NOMO-1 treated with dmso at 0.1 percent for 144 hours (cell line): ENCODE measurements at regions not wholly inside any gene's neighbourhood (a gene's known extent, or its start where the extent isn't known, plus 50 kb on each side); places are given as distances from the start of the nearest gene placed in this dataset.

ENCODE experiments used
- DNase-seq: peaks from one replicate; lab custom pipeline; 2025; ENCODE audit not compliant: unreplicated experiment; lab: John Stamatoyannopoulos, UW

DNA sequence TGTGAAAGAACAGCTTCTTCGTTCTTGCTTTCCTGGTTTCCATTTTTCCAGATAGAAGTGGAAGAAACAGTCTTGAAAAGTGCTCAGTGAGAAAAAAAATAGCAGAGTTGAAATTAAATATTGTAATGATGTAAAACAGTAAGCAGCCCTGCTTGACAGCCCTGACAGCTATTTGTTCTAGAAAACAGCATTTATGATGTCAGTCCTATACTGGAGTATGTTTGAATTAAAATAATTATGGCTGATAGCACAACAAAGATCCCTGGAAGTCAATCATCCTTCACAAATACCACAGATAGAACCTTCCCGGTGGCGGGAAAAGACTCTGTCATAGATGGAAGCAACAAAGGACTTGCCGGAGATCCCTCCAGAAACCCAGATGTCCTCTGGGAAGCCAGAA, 298.0 kb upstream of the TNRC6C start:
- DNase-seq, result no peak

GRCh38 chr17:77662833-77663232, 295.7 kb upstream of the TNRC6C start:
- DNase-seq, result no peak

DNA sequence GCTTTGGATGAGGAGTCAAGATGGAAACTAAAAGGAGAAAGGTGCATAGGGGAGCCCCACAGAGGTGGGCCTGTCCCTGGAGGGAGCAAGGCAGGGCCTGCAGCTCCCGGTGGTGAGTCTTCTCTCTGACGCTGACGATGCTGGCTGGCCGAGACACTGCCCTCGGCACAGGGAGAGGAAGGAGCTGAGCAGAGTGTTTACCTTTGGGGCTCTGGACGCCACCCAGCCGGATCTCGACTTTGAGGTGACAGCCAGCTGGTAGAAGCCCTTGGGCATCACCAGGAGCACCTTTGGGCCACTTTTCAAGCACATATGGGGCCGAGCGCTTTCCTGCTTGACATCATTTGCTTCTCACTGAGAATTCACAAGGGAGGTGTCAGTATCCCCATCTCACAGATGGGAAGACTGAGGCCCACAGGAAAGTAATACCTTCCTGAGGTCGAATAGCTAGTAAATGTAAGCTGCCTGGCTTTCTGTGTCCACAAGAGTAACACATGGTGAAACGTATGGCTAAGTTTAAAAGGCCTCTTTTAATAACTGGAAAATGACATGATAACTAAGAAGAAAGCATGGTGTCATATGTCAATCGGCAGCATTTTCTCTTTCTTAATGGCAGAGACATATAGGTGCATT, 294.3 kb upstream of the TNRC6C start:
- no peak for DNase-seq

DNA sequence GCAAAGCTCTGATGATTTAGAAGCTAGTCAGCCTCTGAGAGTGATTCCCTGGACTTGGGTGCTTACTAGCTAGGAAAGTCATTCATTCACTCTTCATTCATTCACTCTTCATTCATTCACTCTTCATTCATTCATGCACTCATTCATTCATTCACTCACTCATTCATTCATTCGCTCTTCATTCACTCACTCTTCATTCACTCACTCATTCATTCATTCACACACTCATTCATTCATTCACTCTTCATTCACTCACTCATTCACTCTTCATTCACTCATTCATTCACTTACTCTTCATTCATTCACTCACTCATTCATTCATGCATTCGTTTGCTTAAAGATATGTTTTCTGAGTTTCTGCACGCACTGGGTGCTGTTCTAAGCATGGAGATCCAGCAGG, 292.7 kb upstream of the TNRC6C start:
- DNase-seq, result no peak

DNA sequence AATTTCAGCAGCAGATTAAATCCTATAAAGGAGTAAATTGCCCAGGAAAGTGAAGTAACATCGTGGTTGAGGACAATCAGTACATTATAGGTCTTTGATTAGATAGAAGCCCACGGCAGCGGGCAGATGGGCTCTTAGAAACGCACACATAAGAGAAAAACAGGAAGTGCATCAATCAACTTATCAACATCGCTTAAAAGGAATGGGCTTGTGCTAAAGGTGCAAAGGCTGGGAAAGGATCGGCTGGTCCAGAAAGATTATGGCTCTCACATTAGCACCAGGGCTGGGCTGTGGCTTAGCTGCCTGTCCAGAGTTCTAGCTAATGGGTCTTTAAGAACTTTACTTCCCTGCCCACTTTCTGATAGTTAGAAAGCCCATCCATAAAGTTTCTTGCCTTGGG, 292.0 kb upstream of the TNRC6C start:
- peak; percentile 48 for DNase-seq

DNA sequence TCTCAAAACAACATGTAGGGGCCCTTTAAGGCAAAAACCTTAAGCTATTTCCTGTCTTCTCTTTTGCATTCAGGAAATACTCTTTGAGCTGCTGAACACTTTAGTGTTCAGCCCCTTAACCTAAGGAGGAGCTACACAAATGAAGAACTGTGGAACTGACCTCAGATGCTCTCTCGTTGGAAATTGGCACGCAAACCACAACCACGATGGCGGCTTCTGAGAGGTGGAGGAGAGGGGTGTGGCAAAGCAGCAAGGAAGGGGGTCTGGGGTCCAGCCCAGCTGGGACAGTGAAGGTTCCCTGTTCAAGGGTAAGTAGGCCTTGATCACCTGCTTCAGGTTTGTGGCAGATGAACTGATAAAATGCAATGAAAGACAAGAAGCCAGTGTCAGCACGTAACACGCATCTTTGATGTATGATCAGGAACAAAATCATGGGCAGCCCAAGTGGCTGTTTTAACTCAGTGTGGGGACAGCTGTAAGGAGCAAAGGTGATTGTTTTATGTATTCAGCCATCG, 291.6 kb upstream of the TNRC6C start:
- DNase-seq, result peak; percentile 78

DNA sequence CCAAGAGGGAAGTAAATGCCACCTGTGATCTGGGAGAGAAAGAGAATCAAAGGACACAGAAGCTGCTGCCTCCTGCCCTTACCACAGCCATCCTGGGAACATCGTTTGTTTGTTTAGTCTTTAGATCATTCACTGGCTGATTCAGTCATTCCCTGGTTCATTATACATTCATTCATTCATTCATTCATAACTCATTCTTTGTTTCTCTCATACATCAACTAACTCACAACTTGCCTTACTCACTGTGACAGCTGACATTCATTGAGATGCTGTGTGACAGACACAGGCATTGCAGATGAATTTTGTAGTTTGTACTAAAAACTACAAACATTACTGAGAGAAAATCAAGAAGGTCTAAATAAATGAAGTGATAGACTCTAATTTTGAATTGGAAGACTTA, 291.0 kb upstream of the TNRC6C start:
- no peak for DNase-seq

DNA sequence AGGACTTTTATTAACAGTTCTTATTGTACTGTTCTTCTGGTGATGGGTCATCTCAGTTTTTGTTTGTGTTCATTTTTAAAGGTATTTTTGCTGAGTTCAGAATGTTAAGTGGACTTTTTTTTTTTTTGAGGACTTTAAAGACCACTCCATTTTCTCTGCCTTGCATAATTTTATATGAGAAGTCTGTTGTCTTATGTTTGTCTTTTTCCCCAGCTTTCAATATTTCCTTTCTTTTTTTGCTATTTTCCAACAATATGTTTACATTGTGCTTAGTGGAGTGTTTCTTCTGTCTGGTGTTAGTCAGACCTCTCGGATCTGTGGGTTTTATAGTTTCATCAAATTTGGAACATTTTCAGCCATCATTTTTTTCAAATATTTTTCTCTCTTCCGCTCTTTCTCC, 290.0 kb upstream of the TNRC6C start:
- no peak for DNase-seq

- no peak for DNase-seq
Observed at GRCh38 chr17:77670173-77670572, 288.3 kb upstream of the TNRC6C start.

DNA sequence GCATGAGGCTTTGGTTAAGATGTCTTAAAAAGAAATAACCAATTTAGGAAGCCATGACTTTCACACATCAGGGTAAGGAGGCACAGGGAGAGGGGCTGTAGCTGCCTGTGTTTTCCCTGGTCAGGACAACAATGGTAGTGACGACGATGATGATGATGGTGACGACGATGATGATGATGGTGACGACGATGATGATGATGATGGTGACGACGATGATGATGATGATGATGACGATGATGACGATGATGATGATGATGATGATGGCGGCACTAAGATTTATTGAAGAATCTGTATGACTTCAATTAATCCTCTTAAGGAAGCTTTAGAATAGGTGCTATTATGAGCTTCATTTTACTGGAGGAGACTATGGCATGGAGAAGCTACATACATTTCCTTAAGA, 284.1 kb upstream of the TNRC6C start:
- DNase-seq, result no peak

DNA sequence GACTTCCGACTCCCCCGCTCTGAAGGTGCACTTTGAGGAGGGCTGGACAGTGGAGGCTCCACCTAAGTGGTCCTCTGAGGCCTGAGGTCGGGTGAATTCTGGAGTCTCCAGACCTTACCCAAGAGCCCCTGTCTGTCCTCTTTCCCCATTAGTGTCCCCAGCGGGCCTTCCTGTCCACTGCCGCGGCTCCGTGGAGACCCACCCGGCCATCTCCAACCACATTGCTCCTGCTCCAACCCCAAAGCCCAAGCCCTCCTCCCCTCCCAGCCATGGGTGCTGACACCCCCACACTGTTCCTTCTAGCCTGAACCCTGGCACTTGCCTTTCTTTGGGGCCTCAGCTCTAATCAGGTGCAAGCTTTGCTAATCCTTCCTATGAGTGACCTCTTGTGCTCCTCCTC, 283.1 kb upstream of the TNRC6C start:
- no peak for DNase-seq

GRCh38 chr17:77675816-77676215, 282.7 kb upstream of the TNRC6C start:
- no peak for DNase-seq

DNA sequence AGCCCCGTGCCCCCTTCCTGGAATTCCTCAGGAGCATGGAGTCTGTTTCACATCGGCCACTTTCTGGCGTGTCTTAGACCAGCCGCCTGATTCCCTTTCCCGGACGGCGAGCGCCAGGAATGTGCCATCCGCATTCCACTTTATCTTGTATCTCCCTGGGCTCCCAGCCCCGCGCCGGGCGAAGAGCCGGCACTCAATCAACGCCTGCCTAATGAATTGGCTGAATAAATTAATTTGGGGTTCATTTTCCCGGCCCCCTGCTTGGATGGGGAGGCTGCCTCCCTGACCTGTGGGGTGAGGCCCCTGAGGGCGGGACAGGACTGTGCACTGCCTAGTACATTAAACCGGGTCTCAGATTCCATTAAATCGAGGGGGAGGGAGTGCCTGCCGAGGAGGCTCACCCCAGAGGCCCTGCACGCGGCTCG, 282.3 kb upstream of the TNRC6C start:
- DNase-seq, result no peak

DNA sequence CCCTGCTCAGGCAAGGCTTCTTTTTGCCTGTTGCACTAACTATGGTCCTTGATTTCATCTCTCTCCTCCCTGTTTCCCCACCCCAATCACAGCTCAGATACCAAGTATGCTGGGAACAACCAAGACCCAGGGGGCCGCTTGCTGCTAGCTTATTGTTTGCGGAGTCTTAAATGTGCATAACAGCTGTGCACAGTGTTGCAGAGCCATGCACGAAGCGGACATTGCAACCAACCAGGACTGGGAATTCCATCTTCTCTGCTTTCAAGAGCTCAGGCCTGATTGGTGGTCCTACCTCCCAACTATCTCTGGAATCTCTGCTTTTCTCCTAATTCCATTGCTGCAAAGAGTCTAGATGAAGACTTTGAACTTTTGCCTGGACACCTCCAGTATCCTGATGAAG, 281.3 kb upstream of the TNRC6C start:
- DNase-seq, result no peak

DNA sequence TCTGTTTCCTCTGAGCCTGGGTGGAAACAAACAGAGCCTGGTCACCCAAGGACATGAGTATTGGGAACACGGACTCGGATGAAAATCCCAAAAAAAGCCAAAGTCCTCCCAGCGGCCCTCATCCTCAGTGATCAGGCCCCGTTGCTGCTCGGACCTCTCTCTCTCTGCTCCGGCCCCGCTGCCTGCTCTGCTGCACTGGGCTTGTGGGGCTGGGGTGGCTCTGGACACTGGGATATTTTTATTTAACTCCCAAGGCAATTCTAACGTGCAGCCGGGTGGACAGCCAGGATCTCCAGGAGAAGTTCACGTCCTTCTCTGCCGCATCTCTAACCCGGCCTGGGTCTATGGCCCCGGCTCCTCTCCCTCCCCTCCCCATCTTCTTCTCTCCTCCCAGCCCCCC, 280.9 kb upstream of the TNRC6C start:
- no peak for DNase-seq

GRCh38 chr17:77679589-77679988, 278.9 kb upstream of the TNRC6C start:
- no peak for DNase-seq

GRCh38 chr17:77681861-77682260, 276.6 kb upstream of the TNRC6C start:
- DNase-seq, result no peak

DNA sequence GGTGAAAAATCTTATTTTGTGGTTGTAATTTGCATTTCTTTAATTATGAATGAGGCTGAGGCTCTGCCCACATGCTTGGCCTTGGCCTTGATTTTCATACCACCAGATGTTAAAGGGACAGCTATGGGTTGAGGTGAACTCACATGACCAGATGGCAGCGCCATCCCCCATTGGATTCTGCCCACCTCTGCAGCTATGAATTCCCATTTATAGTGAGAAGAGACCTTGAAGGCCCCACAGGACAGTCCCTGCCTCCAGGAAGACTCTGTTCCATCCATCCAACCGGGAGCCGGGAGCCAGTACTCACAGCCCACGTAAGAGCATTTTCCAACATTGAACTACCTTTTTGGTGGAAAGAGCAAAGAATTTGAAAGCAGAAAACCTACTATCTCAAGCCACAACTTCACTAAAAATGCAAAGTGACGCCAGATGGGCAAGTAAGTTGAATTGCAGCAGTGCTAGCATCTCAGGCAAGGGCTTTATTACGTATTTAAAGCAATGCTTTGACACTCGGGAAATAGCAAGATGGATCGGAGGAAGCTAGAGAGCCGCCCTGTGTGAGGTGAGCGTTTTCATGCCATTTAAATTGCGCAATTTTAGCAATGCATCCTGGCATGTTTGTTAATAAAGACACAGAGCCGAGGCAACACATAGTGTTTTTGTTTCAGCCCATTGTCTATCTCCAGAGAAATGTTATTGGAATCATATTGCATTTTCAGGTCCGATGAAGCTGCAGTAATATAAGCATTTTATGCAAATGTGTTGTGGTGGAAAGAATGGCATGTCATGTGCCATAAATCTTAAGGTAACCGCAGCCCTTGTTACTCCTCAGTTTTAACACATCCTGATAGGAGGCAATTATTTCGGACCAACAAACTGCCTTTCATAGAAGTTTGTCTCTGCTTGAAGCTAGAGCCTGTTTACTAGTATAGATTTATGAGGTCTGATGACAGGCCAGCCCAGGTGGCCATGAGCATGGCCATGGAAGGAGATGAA, 273.4 kb upstream of the TNRC6C start:
- peak; percentile 71 for DNase-seq

- no peak for DNase-seq
Observed at GRCh38 chr17:77685881-77686486, 272.5 kb upstream of the TNRC6C start.

GRCh38 chr17:77686903-77687302, 271.6 kb upstream of the TNRC6C start:
- no peak for DNase-seq

- DNase-seq, result no peak
Observed at GRCh38 chr17:77687417-77687816, 271.1 kb upstream of the TNRC6C start.

DNA sequence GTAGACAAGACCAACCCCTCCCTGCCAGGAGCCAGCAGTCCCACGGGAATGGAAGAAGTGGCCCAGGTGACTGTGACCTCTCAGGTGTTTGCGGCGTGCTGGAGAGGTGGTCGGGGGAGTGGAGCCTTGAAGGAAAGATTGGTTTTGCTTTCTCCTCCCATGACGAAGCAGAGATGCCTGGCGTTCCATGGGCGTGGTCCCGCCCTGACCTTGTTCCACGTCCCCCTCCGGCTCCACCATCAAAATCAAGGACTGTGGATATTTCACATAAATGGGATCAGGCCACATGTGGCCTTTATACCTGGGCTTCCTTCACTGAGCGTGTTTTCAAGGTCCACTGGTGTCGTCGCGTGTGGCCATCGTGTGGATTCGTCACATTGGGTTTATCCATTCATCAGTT, 270.6 kb upstream of the TNRC6C start:
- DNase-seq, result no peak
